ENCODE measurements at regions not wholly inside any gene's neighbourhood (a gene's known extent, or its start where the extent isn't known, plus 50 kb on each side); places are given as distances from the start of the nearest gene placed in this dataset.

DNA sequence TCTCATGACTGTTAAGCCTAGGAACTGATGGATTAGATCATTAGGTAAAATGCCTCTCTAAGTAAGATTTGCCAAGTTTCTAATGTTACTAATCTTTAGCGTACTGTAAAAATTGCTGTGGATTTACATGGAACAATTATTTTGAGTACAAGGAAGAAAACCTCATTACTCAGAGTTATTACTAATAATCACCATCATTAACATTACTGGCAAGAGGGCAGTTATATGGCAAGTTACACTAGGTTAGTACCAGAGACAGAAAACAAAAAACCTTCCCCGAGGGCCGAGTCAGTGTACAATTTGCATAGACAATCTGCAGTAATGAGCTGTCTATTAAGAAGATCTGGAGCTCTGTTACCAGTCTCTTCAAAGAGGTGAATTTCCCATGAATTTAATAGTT is 775.6 kb downstream of the GATA3 start:
- H3K36me3 ChIP-seq, result no peaks in the 10 kb centered on the region
- H3K27ac ChIP-seq, result no peak overlapping the region
- H3K9me3 ChIP-seq, result no peaks in the 10 kb centered on the region
- no peak overlapping the region for H3K4me3 ChIP-seq
- no peaks in the 10 kb centered on the region for H3K4me1 ChIP-seq
- intact Hi-C loops (cut with DNase I), result no loop called here
- TF ChIP-seq POLR2AphosphoS5 (IDR thresholded peaks at IDR 0.05; ENCODE audit: insufficient read depth in 1 of 2, low read depth in 1 of 2) (no peak), CTCF (IDR thresholded peaks at IDR 0.05) (no peak), POLR2A (IDR thresholded peaks at IDR 0.05) (no peak)
- H3K27me3 ChIP-seq, result no peaks in the 10 kb centered on the region
- DNase-seq (ENCODE audit: extremely low spot score in 2 of 2), result no peak

GRCh38 chr10:8830876-8831275 is 776.4 kb downstream of the GATA3 start:
- no peaks in the 10 kb centered on the region for H3K9me3 ChIP-seq
- no peak overlapping the region for H3K27ac ChIP-seq
- H3K4me3 ChIP-seq, result no peak overlapping the region
- H3K27me3 ChIP-seq, result no peaks in the 10 kb centered on the region
- DNase-seq (ENCODE audit: extremely low spot score in 2 of 2), result no peak
- TF ChIP-seq POLR2AphosphoS5 (IDR thresholded peaks at IDR 0.05; ENCODE audit: insufficient read depth in 1 of 2, low read depth in 1 of 2) (no peak), CTCF (IDR thresholded peaks at IDR 0.05) (no peak), POLR2A (IDR thresholded peaks at IDR 0.05) (no peak)
- intact Hi-C loops (cut with DNase I), result no loop called here
- H3K36me3 ChIP-seq, result no peaks in the 10 kb centered on the region
- no peaks in the 10 kb centered on the region for H3K4me1 ChIP-seq

GRCh38 chr10:8835453-8836167 is 781.1 kb downstream of the GATA3 start:
- Histone ChIP-seq H3K27ac (no peak overlapping the region), H3K27me3 (no peaks in the 10 kb centered on the region), H3K4me1 (no peaks in the 10 kb centered on the region), H3K9me3 (no peaks in the 10 kb centered on the region), H3K36me3 (no peaks in the 10 kb centered on the region), H3K4me3 (no peak overlapping the region)
- no peak for DNase-seq (ENCODE audit: extremely low spot score in 2 of 2)
- intact Hi-C loops (cut with DNase I), result no loop called here
- TF ChIP-seq POLR2A (IDR thresholded peaks at IDR 0.05) (no peak), CTCF (IDR thresholded peaks at IDR 0.05) (no peak), POLR2AphosphoS5 (IDR thresholded peaks at IDR 0.05; ENCODE audit: insufficient read depth in 1 of 2, low read depth in 1 of 2) (no peak)

- no peaks in the 10 kb centered on the region for H3K27me3 ChIP-seq
- no peaks in the 10 kb centered on the region for H3K36me3 ChIP-seq
- no peak overlapping the region for H3K4me3 ChIP-seq
- DNase-seq (ENCODE audit: extremely low spot score in 2 of 2), result no peak
- intact Hi-C loops (cut with DNase I), result no loop called here
- H3K4me1 ChIP-seq, result no peaks in the 10 kb centered on the region
- TF ChIP-seq POLR2A (IDR thresholded peaks at IDR 0.05) (no peak), POLR2AphosphoS5 (IDR thresholded peaks at IDR 0.05; ENCODE audit: insufficient read depth in 1 of 2, low read depth in 1 of 2) (no peak)
- no peaks in the 10 kb centered on the region for H3K9me3 ChIP-seq
- no peak overlapping the region for H3K27ac ChIP-seq
Observed at GRCh38 chr10:8840356-8840755, 785.9 kb downstream of the GATA3 start.

DNA sequence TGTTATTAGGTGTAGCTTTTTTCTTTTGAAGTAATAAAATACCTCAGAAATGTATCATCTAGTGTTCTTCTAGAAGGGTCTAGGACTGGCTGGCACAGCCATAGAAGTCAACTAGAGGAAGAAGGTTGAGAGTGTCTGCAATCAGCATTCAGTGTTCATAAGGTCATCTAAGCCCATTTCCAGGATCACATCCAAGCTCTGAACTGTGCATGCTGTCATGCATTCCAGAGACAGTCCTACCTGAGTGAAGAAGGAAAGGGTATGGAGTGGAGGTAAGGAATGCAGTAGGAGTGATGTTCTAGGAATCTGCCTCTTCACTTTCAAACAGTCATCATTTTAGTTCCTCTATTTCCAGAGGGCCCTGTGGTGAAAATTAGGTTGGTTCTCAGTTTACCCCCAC is 789.7 kb downstream of the GATA3 start:
- no peak for DNase-seq (ENCODE audit: extremely low spot score in 2 of 2)
- Histone ChIP-seq H3K27ac (no peak overlapping the region), H3K27me3 (no peaks in the 10 kb centered on the region), H3K36me3 (no peaks in the 10 kb centered on the region), H3K9me3 (no peaks in the 10 kb centered on the region), H3K4me3 (no peak overlapping the region), H3K4me1 (no peaks in the 10 kb centered on the region)
- TF ChIP-seq POLR2AphosphoS5 (IDR thresholded peaks at IDR 0.05; ENCODE audit: insufficient read depth in 1 of 2, low read depth in 1 of 2) (no peak), POLR2A (IDR thresholded peaks at IDR 0.05) (no peak), CTCF (IDR thresholded peaks at IDR 0.05) (no peak)
- intact Hi-C loops (cut with DNase I), result no loop called here
